HL-60 (cell line): ENCODE measurements at regions not wholly inside any gene's neighbourhood (a gene's known extent, or its start where the extent isn't known, plus 50 kb on each side); places are given as distances from the start of the nearest gene placed in this dataset.

Experiments
- DNase-seq, 2 experiments: peaks; one replicate each; pipeline ENCODE4 v3.0.0-alpha.2; 2010 to 2020; ENCODE audit warnings: low read depth in 1 of 2, low spot score in 1 of 2
- H3K27ac ChIP-seq: fragments of 250-450 bp; sonication (Bioruptor Pico); replicated peaks from 2 replicates; pipeline ENCODE4 v1.5.1; 2020; ENCODE audit warnings: mild to moderate bottlenecking, moderate library complexity
- H3K27me3 ChIP-seq: fragments of 250-450 bp; sonication (Bioruptor Pico); 2 replicates; pipeline ENCODE4 v1.5.1; 2021; ENCODE audit warnings: mild to moderate bottlenecking, moderate library complexity; ENCODE audit not compliant: insufficient read depth, poor library complexity, severe bottlenecking
- H3K4me3 ChIP-seq: replicated peaks from 2 replicates; pipeline ENCODE4 v1.5.1; 2011; ENCODE audit warnings: mild to moderate bottlenecking, control low read depth, low read length; ENCODE audit not compliant: insufficient read depth
- GABPA ChIP-seq: IDR thresholded peaks from 2 replicates; pipeline ENCODE4 v1.6.1; 2012; ENCODE audit warnings: low read depth
- POLR2AphosphoS5 ChIP-seq: IDR thresholded peaks from 2 replicates; pipeline ENCODE4 v1.6.1; 2012; ENCODE audit warnings: low read depth
- SPI1 ChIP-seq: IDR thresholded peaks from 2 replicates; pipeline ENCODE4 v1.6.1; 2012; ENCODE audit warnings: low read depth, mild to moderate bottlenecking, borderline replicate concordance
- TF ChIP-seq, protein P1 (sequence below): IDR thresholded peaks from one replicate; pipeline ENCODE4 v1.5.1; 2011; ENCODE audit warnings: low read length, control low read depth, inconsistent platforms; ENCODE audit not compliant: insufficient read depth
- TF ChIP-seq, protein P2 (sequence below): IDR thresholded peaks from 2 replicates; pipeline ENCODE4 v1.6.1; 2012; ENCODE audit warnings: low read depth; ENCODE audit not compliant: insufficient replicate concordance

DNA sequence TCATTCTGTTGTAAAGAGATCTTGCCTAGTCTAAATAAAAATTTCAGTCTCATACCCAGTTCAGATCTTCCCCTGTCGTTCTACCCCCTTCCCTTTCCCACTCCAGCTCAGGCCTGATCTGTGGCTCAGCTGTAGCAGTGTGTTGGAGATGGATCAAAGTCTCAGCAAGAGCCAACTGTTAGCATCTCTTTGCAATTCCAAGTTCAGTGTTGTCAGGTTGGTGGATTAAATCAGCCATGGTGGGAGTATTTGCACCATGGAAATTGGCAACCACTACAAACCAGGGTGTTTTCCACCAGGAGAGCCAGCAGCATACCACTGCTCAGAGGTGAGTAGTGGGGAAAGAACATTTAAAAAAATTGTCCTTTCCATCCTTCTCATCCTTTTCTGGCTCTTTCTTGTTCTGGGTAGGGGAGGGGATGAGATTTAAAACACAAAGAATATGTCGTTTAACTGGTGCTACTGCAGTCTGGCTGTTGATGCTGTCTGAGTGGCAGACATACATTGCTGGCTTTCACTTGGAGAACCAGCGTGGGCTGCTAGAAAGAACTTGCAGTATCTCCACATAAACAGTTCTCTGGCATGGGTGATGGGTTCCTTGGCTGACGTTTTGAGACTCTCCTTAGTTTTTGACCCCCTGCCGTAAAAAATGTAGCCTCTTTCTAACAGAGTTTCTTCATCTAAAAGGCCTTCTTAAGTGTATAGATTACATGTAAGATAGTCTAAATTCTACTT lies 514.1 kb downstream of the RAB38 start:
- DNase-seq, result no peak
- Histone ChIP-seq H3K27me3 (no peaks in the 10 kb centered on the region), H3K27ac (no peak overlapping the region), H3K4me3 (no peak overlapping the region)
- TF ChIP-seq GABPA, result no peak
- no peak for TF ChIP-seq SPI1

DNA sequence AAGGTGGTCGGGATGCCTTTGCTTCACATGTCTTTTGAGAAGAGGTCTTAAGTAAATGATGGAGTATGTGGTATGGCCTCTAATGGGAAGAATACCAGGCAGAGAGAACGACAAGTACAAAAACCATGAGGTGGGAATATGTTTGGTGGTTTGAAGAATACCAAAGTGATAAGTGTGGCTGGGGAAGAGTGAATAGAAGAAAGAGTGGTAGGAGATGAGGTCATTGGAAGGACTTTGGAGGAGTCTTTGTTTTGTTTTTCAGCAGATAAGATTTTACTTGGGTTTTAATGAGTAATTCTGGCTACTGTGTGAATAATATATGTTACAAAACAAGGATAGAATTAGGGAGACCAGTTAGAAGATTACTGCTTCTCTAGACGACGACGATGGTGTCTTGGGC lies 515.4 kb downstream of the RAB38 start:
- TF ChIP-seq SPI1 (no peak), GABPA (no peak), POLR2AphosphoS5 (no peak)
- TF ChIP-seq, protein P1, sequence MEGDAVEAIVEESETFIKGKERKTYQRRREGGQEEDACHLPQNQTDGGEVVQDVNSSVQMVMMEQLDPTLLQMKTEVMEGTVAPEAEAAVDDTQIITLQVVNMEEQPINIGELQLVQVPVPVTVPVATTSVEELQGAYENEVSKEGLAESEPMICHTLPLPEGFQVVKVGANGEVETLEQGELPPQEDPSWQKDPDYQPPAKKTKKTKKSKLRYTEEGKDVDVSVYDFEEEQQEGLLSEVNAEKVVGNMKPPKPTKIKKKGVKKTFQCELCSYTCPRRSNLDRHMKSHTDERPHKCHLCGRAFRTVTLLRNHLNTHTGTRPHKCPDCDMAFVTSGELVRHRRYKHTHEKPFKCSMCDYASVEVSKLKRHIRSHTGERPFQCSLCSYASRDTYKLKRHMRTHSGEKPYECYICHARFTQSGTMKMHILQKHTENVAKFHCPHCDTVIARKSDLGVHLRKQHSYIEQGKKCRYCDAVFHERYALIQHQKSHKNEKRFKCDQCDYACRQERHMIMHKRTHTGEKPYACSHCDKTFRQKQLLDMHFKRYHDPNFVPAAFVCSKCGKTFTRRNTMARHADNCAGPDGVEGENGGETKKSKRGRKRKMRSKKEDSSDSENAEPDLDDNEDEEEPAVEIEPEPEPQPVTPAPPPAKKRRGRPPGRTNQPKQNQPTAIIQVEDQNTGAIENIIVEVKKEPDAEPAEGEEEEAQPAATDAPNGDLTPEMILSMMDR, result no peak
- TF ChIP-seq, protein P2, sequence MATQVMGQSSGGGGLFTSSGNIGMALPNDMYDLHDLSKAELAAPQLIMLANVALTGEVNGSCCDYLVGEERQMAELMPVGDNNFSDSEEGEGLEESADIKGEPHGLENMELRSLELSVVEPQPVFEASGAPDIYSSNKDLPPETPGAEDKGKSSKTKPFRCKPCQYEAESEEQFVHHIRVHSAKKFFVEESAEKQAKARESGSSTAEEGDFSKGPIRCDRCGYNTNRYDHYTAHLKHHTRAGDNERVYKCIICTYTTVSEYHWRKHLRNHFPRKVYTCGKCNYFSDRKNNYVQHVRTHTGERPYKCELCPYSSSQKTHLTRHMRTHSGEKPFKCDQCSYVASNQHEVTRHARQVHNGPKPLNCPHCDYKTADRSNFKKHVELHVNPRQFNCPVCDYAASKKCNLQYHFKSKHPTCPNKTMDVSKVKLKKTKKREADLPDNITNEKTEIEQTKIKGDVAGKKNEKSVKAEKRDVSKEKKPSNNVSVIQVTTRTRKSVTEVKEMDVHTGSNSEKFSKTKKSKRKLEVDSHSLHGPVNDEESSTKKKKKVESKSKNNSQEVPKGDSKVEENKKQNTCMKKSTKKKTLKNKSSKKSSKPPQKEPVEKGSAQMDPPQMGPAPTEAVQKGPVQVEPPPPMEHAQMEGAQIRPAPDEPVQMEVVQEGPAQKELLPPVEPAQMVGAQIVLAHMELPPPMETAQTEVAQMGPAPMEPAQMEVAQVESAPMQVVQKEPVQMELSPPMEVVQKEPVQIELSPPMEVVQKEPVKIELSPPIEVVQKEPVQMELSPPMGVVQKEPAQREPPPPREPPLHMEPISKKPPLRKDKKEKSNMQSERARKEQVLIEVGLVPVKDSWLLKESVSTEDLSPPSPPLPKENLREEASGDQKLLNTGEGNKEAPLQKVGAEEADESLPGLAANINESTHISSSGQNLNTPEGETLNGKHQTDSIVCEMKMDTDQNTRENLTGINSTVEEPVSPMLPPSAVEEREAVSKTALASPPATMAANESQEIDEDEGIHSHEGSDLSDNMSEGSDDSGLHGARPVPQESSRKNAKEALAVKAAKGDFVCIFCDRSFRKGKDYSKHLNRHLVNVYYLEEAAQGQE, result no peak
- H3K27ac ChIP-seq, result no peak overlapping the region
- H3K4me3 ChIP-seq, result no peak overlapping the region
- H3K27me3 ChIP-seq, result no peaks in the 10 kb centered on the region
- DNase-seq, result no peak

DNA sequence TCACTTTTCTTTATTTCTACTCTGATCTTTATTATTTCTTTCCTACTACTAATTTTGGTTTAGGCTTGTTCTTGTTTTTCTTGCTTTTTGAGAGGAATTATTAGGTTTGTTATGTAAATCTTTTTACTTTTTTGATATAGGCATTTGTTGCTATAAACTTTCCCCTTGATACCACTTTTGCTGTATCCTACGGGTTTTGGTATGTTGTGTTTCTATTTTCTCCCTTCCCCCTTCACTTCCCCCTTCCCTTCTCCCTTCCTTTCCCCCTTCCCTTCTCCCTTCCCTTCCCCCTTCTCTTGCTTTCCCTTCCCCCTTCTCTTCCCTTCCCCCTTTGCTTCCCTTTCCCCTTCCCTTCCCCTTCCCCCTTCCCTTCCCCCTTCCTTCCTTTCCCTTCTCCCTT lies 529.6 kb downstream of the RAB38 start:
- Histone ChIP-seq H3K27ac (no peak overlapping the region), H3K4me3 (no peak overlapping the region), H3K27me3 (no peaks in the 10 kb centered on the region)
- TF ChIP-seq, protein P1, result no peak
- TF ChIP-seq, protein P2, result no peak
- TF ChIP-seq SPI1, result no peak
- no peak for TF ChIP-seq GABPA
- TF ChIP-seq POLR2AphosphoS5, result no peak
- no peak for DNase-seq

DNA sequence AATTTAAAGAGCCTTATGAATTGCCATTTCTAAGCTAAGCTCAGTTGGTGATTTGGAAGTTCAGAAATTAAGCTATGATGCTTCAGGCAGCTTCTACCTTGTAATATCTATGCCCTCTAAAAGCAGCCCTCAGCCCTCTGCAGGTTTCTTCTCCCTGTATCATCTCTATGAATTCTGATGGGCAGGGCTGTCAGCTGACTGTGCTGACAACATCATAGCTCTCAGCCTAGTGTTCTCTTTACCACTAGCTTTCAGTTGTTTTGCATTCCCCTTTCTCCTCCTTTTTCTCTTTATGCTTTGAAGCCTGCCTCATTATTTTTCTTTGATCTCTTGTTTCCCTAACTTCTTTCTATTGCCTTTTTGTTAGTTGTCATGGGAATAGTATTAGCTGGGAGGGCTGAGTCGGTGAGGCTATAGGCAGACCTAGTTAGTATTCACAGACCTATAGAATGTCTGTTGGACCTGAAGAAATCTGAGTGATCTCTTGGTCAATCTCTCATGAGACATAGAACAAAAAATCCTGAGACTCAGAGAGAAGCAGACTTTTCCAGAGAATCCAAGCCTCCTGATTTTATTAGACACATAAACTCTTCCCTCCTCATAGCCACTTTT lies 535.4 kb downstream of the RAB38 start:
- Histone ChIP-seq H3K4me3 (no peak overlapping the region), H3K27me3 (no peaks in the 10 kb centered on the region), H3K27ac (no peak overlapping the region)
- no peak for DNase-seq
- no peak for TF ChIP-seq POLR2AphosphoS5
- TF ChIP-seq, protein P1, result no peak
- no peak for TF ChIP-seq SPI1
- TF ChIP-seq, protein P2, result no peak
- TF ChIP-seq GABPA, result no peak
